Neural cell (in vitro differentiated cells): ENCODE measurements at regions not wholly inside any gene's neighbourhood (a gene's known extent, or its start where the extent isn't known, plus 50 kb on each side); places are given as distances from the start of the nearest gene placed in this dataset.

ENCODE experiments used
- CTCF ChIP-seq: fragments of 450-650 bp; IDR thresholded peaks from 2 replicates; pipeline ENCODE4 v1.5.1; 2014; ENCODE audit warnings: antibody characterized with exemption, mild to moderate bottlenecking, moderate library complexity; ENCODE audit not compliant: poor library complexity, severe bottlenecking
- EP300 ChIP-seq: fragments of 450-650 bp; conservative IDR thresholded peaks from 2 replicates; pipeline ENCODE4 v1.6.1; 2014; ENCODE audit warnings: antibody characterized with exemption, mild to moderate bottlenecking, moderate library complexity; ENCODE audit not compliant: poor library complexity, severe bottlenecking
- EZH2 ChIP-seq: fragments of 200-600, 300-800 bp; shearing (Covaris generic), sonication (generic); IDR thresholded peaks from 2 replicates; pipeline ENCODE4 v1.6.1; 2014; ENCODE audit warnings: antibody characterized with exemption, low read length, borderline replicate concordance, mild to moderate bottlenecking; ENCODE audit not compliant: insufficient read depth, poor library complexity, severe bottlenecking
- MXI1 ChIP-seq: fragments of 450-650 bp; conservative IDR thresholded peaks from 2 replicates; pipeline ENCODE4 v1.6.1; 2014; ENCODE audit warnings: antibody characterized with exemption, mild to moderate bottlenecking; ENCODE audit not compliant: poor library complexity, severe bottlenecking
- POLR2AphosphoS5 ChIP-seq: IDR thresholded peaks from 2 replicates; pipeline ENCODE4 v1.6.1; 2012
- RAD21 ChIP-seq: fragments of 450-650 bp; conservative IDR thresholded peaks from 2 replicates; pipeline ENCODE4 v1.6.1; 2014; ENCODE audit warnings: antibody characterized with exemption, mild to moderate bottlenecking, moderate library complexity
- REST ChIP-seq: IDR thresholded peaks from 2 replicates; pipeline ENCODE4 v1.6.1; 2012; ENCODE audit warnings: borderline replicate concordance
- SMC3 ChIP-seq: fragments of 450-650 bp; conservative IDR thresholded peaks from 2 replicates; pipeline ENCODE4 v1.6.1; 2014; ENCODE audit warnings: antibody characterized with exemption, mild to moderate bottlenecking, moderate library complexity; ENCODE audit not compliant: poor library complexity
- TAF1 ChIP-seq: IDR thresholded peaks from 2 replicates; pipeline ENCODE4 v1.6.1; 2012; ENCODE audit warnings: low read depth

- no peak for TF ChIP-seq CTCF
- no peak for TF ChIP-seq POLR2AphosphoS5
- TF ChIP-seq SMC3, result no peak
- TF ChIP-seq TAF1, result no peak
- no peak for TF ChIP-seq REST
- TF ChIP-seq EZH2, result no peak
- no peak for TF ChIP-seq EP300
- TF ChIP-seq RAD21, result no peak
- no peak for TF ChIP-seq MXI1
Measured at GRCh38 chr9:38277601-38278200, 114.8 kb upstream of the ALDH1B1 start.
